IMR-90 (cell line): ENCODE measurements at regions not wholly inside any gene's neighbourhood (a gene's known extent, or its start where the extent isn't known, plus 50 kb on each side); places are given as distances from the start of the nearest gene placed in this dataset.

Experiments
- ATAC-seq: fragments of 200-7000 bp; cut with Tn5 transposase; 2 replicates; pipeline ENCODE4 v1.9.1; 2020; ENCODE audit warnings: low read depth, mild to moderate bottlenecking, moderate library complexity
- BruUV-seq: library from RNA; stranded (reverse); fragments of 400-500 nt; replicated peaks from 2 replicates; lab custom pipeline; 2021; lab: Mats Ljungman, UMichigan
- CTCF ChIA-PET: fragments of 300-600 bp; formaldehyde crosslinking; extraction: SDS; loops from one replicate; lab custom pipeline; 2021; ENCODE audit warnings: antibody characterized with exemption; lab: Yijun Ruan, JAX
- POLR2A ChIA-PET: fragments of 300-600 bp; sonication (Branson Sonifier 250); formaldehyde crosslinking; loops from one replicate; lab custom pipeline; 2022; ENCODE audit warnings: antibody characterized with exemption; ENCODE audit not compliant: unreplicated experiment; lab: Charles Lee
- DNase-seq: peaks from one replicate; pipeline ENCODE4 v3.0.0; 2013
- H2AFZ ChIP-seq: replicated peaks from 2 replicates; pipeline ENCODE3; 2013; ENCODE audit warnings: low read length, mild to moderate bottlenecking; ENCODE audit not compliant: poor library complexity
- H2AK5ac ChIP-seq: 2 replicates; pipeline ENCODE4 v1.6.1; 2013; ENCODE audit warnings: low read depth, low read length, inconsistent platforms
- H2AK9ac ChIP-seq: replicated peaks from 2 replicates; pipeline ENCODE3; 2013; ENCODE audit warnings: mild to moderate bottlenecking, low read depth, low read length, moderate library complexity; ENCODE audit not compliant: poor library complexity
- H2BK120ac ChIP-seq: 2 replicates; pipeline ENCODE4 v1.6.1; 2013; ENCODE audit warnings: low read depth, low read length, inconsistent platforms
- H2BK15ac ChIP-seq: 3 replicates; pipeline ENCODE4 v1.6.1; 2013; ENCODE audit warnings: low read depth, low read length, inconsistent platforms
- H2BK20ac ChIP-seq: 2 replicates; pipeline ENCODE4 v1.6.1; 2013; ENCODE audit warnings: low read depth, mild to moderate bottlenecking, inconsistent platforms, low read length, moderate library complexity
- H2BK5ac ChIP-seq: 2 replicates; pipeline ENCODE4 v1.6.1; 2013; ENCODE audit warnings: mild to moderate bottlenecking, low read depth, low read length, inconsistent platforms; ENCODE audit not compliant: poor library complexity, severe bottlenecking
- H3K14ac ChIP-seq: replicated peaks from 2 replicates; pipeline ENCODE4 v1.6.1; 2013; ENCODE audit warnings: low read depth, low read length, inconsistent platforms
- H3K18ac ChIP-seq: 2 replicates; pipeline ENCODE4 v1.6.1; 2013; ENCODE audit warnings: low read depth, low read length, control low read depth
- H3K23ac ChIP-seq: 2 replicates; pipeline ENCODE4 v1.6.1; 2013; ENCODE audit warnings: low read depth, low read length, inconsistent platforms
- H3K27ac ChIP-seq: 2 replicates; pipeline ENCODE4 v1.5.1; 2013; ENCODE audit warnings: mild to moderate bottlenecking, control low read depth, low read length; ENCODE audit not compliant: insufficient read depth
- H3K27me3 ChIP-seq: 2 replicates; pipeline ENCODE4 v1.6.1; 2013; ENCODE audit warnings: low read length; ENCODE audit not compliant: control insufficient read depth, insufficient read depth
- H3K36me3 ChIP-seq: 2 replicates; pipeline ENCODE4 v1.6.1; 2013; ENCODE audit warnings: low read length, mixed read lengths; ENCODE audit not compliant: control insufficient read depth, insufficient read depth
- H3K4ac ChIP-seq: 2 replicates; pipeline ENCODE4 v1.6.1; 2013; ENCODE audit warnings: low read depth, low read length, inconsistent platforms
- H3K4me1 ChIP-seq: 2 replicates; pipeline ENCODE4 v1.6.1; 2013; ENCODE audit warnings: low read length, mixed read lengths; ENCODE audit not compliant: control insufficient read depth, insufficient read depth
- H3K4me2 ChIP-seq: 2 replicates; pipeline ENCODE4 v1.6.1; 2013; ENCODE audit warnings: low read depth, mild to moderate bottlenecking, control low read depth, low read length, moderate library complexity
- H3K4me3 ChIP-seq: 2 replicates; pipeline ENCODE4 v1.5.1; 2013; ENCODE audit warnings: low read depth, mild to moderate bottlenecking, control low read depth, low read length, moderate library complexity; ENCODE audit not compliant: insufficient read depth
- H3K56ac ChIP-seq: 2 replicates; pipeline ENCODE4 v1.6.1; 2013; ENCODE audit warnings: low read length, inconsistent platforms; ENCODE audit not compliant: insufficient read depth; ENCODE audit errors: extremely low read depth
- H3K79me1 ChIP-seq, 2 experiments: 2 replicates each; pipeline ENCODE4 v1.6.1; 2013; ENCODE audit warnings: low read length in 2 of 2, inconsistent platforms in 1 of 2, low read depth in 1 of 2
- H3K9ac ChIP-seq: 2 replicates; pipeline ENCODE4 v1.6.1; 2013; ENCODE audit warnings: low read depth, low read length, control low read depth
- H3K9me1 ChIP-seq: 2 replicates; pipeline ENCODE4 v1.6.1; 2013; ENCODE audit warnings: low read length, inconsistent platforms; ENCODE audit not compliant: insufficient read depth
- H3K9me3 ChIP-seq: 2 replicates; pipeline ENCODE4 v1.6.1; 2013; ENCODE audit warnings: low read length; ENCODE audit not compliant: control insufficient read depth, insufficient read depth
- H4K20me1 ChIP-seq: 2 replicates; pipeline ENCODE4 v1.6.1; 2013; ENCODE audit warnings: low read length, inconsistent platforms; ENCODE audit not compliant: insufficient read depth
- H4K5ac ChIP-seq: 2 replicates; pipeline ENCODE4 v1.6.1; 2013; ENCODE audit warnings: mild to moderate bottlenecking, low read depth, low read length, control low read depth
- H4K8ac ChIP-seq, 2 experiments: 2 replicates each; pipeline ENCODE4 v1.6.1; 2013; ENCODE audit warnings: low read depth in 2 of 2, low read length in 2 of 2, control low read depth in 1 of 2, inconsistent platforms in 1 of 2
- H4K91ac ChIP-seq: 2 replicates; pipeline ENCODE4 v1.6.1; 2013; ENCODE audit warnings: low read depth, low read length, inconsistent platforms; ENCODE audit not compliant: insufficient read depth
- BHLHE40 ChIP-seq: fragments of 150-350 bp; IDR thresholded peaks from 2 replicates; pipeline ENCODE4 v1.6.1; 2016; ENCODE audit warnings: mild to moderate bottlenecking, low read depth, low read length
- FOS ChIP-seq: fragments of 150-350 bp; IDR thresholded peaks from 2 replicates; pipeline ENCODE4 v1.6.1; 2016; ENCODE audit warnings: low read depth, low read length
- MAZ ChIP-seq: IDR thresholded peaks from 2 replicates; pipeline ENCODE4 v1.6.1; 2012; ENCODE audit warnings: low read depth, mild to moderate bottlenecking, low read length, improper control_type of control experiment, moderate library complexity, borderline replicate concordance
- RCOR1 ChIP-seq: IDR thresholded peaks from 2 replicates; pipeline ENCODE4 v1.6.1; 2012; ENCODE audit warnings: mild to moderate bottlenecking, low read length, improper control_type of control experiment; ENCODE audit not compliant: insufficient replicate concordance
- RFX5 ChIP-seq: IDR thresholded peaks from 2 replicates; pipeline ENCODE4 v1.8.0; 2012; ENCODE audit warnings: low read depth, mild to moderate bottlenecking, low read length, moderate library complexity
- WGBS, 2 experiments: methylation state at CpG; one replicate each; pipeline versions ENCODE4 v1.1.5 to v1.1.7; 2013; ENCODE audit warnings: missing lambda C conversion rate in 2 of 2; ENCODE audit not compliant: insufficient read length in 1 of 2; ENCODE audit errors: extremely low coverage in 2 of 2; 5-methylcytosine and 5-hydroxymethylcytosine counted together
- dilution Hi-C: fragments of 300-500 bp; cut with HindIII; formaldehyde crosslinking; loops from one replicate; pipeline ENCODE4 v1.14.3; 2018; ENCODE audit warnings: low sequenced_read_pairs; ENCODE audit not compliant: unreplicated experiment
- in situ Hi-C: fragments of 300-500 bp; cut with MboI; formaldehyde crosslinking; loops from 3 replicates; pipeline ENCODE4 v1.14.3; 2019; ENCODE audit warnings: low sequenced_read_pairs, inconsistent platforms, mixed read lengths
- intact Hi-C: fragments of 100-400 bp; cut with micrococcal nuclease; formaldehyde crosslinking; loops from 2 replicates; pipeline ENCODE4 v1.10.0; 2022

GRCh38 chr5:124648902-124649467 is 97.5 kb downstream of the ZNF608 start (continued):
- no peak for TF ChIP-seq BHLHE40

GRCh38 chr5:124647352-124647751 is 99.1 kb downstream of the ZNF608 start:
- Histone ChIP-seq H4K20me1 (peaks cover 5% of the 10 kb centered on the region; the same call in 1 of the 2 replicates), H2BK15ac (peak overlapping the region; percentile 22; the same call in 1 of the 3 replicates), H3K4me3 (no peak overlapping the region), H3K4me1 (peaks cover 19% of the 10 kb centered on the region), H3K4me2 (no peak overlapping the region), H3K56ac (no peak overlapping the region), H4K8ac (no peak overlapping the region), H3K36me3 (peaks cover 24% of the 10 kb centered on the region), H3K9me3 (no peaks in the 10 kb centered on the region), H3K79me1 (peaks cover 7 to 41% of the 10 kb centered on the region in 2 experiments), H4K91ac (no peak overlapping the region), H3K27me3 (no peaks in the 10 kb centered on the region), H3K27ac (no peak overlapping the region), H2BK5ac (no peak overlapping the region), H3K4ac (peak overlapping the region; percentile 54; the same call in 1 of the 2 replicates), H2AK9ac (no peak overlapping the region), H2BK20ac (no peak overlapping the region; the same call in 1 of the 2 replicates), H2AK5ac (peak overlapping the region; percentile 7; the same call in 1 of the 2 replicates), H3K9ac (no peak overlapping the region), H3K18ac (peak overlapping the region; percentile 44; the same call in 1 of the 2 replicates), H2BK120ac (peak overlapping the region; percentile 8; the same call in 1 of the 2 replicates), H4K5ac (no peak overlapping the region), H3K9me1 (peaks cover 12% of the 10 kb centered on the region), H3K23ac (no peak overlapping the region), H3K14ac (no peak overlapping the region), H2AFZ (no peak overlapping the region)
- no TSS peak for BruUV-seq
- WGBS, 2 experiments, result 98% methylated on average over 5 of the region's 8 CpGs; no CpG with 5 or more reads in 1 of the 2 experiments
- dilution Hi-C loops, result no loop called here
- intact Hi-C loops, result no loop called here
- in situ Hi-C loops, result loop anchor here (5.0 kb wide), 1 partner anchor 85 kb away; no protein-coding TSS in a partner anchor
- ChIA-PET POLR2A (no interaction called here), CTCF (no interaction called here)
- TF ChIP-seq MAZ, result no peak
- no peak for TF ChIP-seq RCOR1
- no peak for TF ChIP-seq RFX5
- no peak for TF ChIP-seq BHLHE40
- no peak for TF ChIP-seq FOS
- DNase-seq (no peak), ATAC-seq (no peak)
